KMS-11 (cell line): ENCODE measurements at regions not wholly inside any gene's neighbourhood (a gene's known extent, or its start where the extent isn't known, plus 50 kb on each side); places are given as distances from the start of the nearest gene placed in this dataset.

Experiments
- H2AFZ ChIP-seq: fragments of 200-600 bp; sonication (generic); 2 replicates; pipeline ENCODE4 v1.6.1; 2016; ENCODE audit warnings: antibody characterized with exemption, mixed run types, low read depth
- H3K27ac ChIP-seq: fragments of 200-600 bp; sonication (generic); 2 replicates; pipeline ENCODE4 v1.6.1; 2016; ENCODE audit warnings: mild to moderate bottlenecking, mixed run types
- H3K27me3 ChIP-seq: fragments of 200-600 bp; sonication (generic); 2 replicates; pipeline ENCODE4 v1.6.1; 2017; ENCODE audit warnings: mild to moderate bottlenecking, low read depth, mixed run types, moderate library complexity; ENCODE audit not compliant: insufficient read depth
- H3K36me3 ChIP-seq: fragments of 200-600 bp; sonication (generic); 2 replicates; pipeline ENCODE4 v1.6.1; 2017; ENCODE audit warnings: mild to moderate bottlenecking, mixed run types; ENCODE audit not compliant: insufficient read depth
- H3K4me1 ChIP-seq: fragments of 200-600 bp; sonication (generic); 2 replicates; pipeline ENCODE4 v1.6.1; 2016; ENCODE audit warnings: mild to moderate bottlenecking, low read depth, mixed run types; ENCODE audit not compliant: poor library complexity, severe bottlenecking
- H3K4me2 ChIP-seq: fragments of 200-600 bp; sonication (generic); 2 replicates; pipeline ENCODE4 v1.7.0; 2016; ENCODE audit warnings: mild to moderate bottlenecking, mixed run types
- H3K4me3 ChIP-seq: fragments of 200-600 bp; sonication (generic); IDR thresholded peaks from 2 replicates; pipeline ENCODE4 v1.6.1; 2017; ENCODE audit warnings: low read depth, low read length, mixed read lengths; ENCODE audit not compliant: insufficient read depth
- H3K79me2 ChIP-seq: fragments of 200-600 bp; sonication (generic); 2 replicates; pipeline ENCODE4 v1.6.1; 2016; ENCODE audit warnings: low read depth, mixed run types; ENCODE audit not compliant: insufficient read depth
- H3K9ac ChIP-seq: fragments of 200-600 bp; sonication (generic); 2 replicates; pipeline ENCODE4 v1.6.1; 2016; ENCODE audit warnings: mild to moderate bottlenecking, mixed run types
- H4K20me1 ChIP-seq: fragments of 200-600 bp; sonication (generic); 2 replicates; pipeline ENCODE4 v1.6.1; 2016; ENCODE audit warnings: mild to moderate bottlenecking, mixed run types; ENCODE audit not compliant: insufficient read depth
- TF ChIP-seq, protein P1 (sequence below): fragments of 200-600 bp; sonication (generic); conservative IDR thresholded peaks from 2 replicates; pipeline ENCODE4 v1.6.1; 2017; ENCODE audit warnings: low read depth, mild to moderate bottlenecking, antibody characterized with exemption, low read length, moderate library complexity, mixed read lengths

DNA sequence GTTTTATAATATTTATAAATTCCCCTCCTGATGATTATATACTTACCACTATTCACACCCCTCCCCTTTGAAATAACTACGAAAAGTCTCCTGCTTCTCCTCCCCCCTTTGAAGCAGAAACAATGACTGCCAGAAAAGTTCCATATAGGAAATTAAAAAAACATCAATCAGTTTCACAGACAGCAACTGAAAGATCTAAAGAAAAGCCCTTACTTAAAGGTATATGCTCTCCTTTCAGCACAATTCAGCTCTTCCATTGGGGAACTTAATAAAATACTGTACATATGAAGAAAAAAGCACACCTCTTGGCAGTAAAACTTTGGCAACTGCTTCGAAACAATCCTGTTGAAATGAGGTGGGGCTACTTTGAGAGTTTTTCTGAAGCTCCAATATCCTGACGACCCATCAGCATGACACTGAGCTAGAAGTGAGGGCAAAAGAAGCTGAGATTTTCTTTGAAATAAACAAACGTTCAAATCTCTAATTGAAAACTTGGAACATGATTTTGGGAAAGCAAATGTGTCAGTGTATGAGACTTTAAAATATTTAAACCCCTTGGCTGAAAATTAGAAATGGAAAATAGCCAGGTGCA is 147.6 kb upstream of the RXFP2 start:
- H3K4me2 ChIP-seq: no peak overlapping the region
- no peaks in the 10 kb centered on the region for H3K79me2 ChIP-seq
- no peaks in the 10 kb centered on the region for H3K4me1 ChIP-seq
- H3K27me3 ChIP-seq: no peaks in the 10 kb centered on the region
- no peak overlapping the region for H3K9ac ChIP-seq
- H4K20me1 ChIP-seq: no peaks in the 10 kb centered on the region
- no peak overlapping the region for H2AFZ ChIP-seq
- no peaks in the 10 kb centered on the region for H3K36me3 ChIP-seq
- H3K27ac ChIP-seq: no peak overlapping the region
- TF ChIP-seq, protein P1, sequence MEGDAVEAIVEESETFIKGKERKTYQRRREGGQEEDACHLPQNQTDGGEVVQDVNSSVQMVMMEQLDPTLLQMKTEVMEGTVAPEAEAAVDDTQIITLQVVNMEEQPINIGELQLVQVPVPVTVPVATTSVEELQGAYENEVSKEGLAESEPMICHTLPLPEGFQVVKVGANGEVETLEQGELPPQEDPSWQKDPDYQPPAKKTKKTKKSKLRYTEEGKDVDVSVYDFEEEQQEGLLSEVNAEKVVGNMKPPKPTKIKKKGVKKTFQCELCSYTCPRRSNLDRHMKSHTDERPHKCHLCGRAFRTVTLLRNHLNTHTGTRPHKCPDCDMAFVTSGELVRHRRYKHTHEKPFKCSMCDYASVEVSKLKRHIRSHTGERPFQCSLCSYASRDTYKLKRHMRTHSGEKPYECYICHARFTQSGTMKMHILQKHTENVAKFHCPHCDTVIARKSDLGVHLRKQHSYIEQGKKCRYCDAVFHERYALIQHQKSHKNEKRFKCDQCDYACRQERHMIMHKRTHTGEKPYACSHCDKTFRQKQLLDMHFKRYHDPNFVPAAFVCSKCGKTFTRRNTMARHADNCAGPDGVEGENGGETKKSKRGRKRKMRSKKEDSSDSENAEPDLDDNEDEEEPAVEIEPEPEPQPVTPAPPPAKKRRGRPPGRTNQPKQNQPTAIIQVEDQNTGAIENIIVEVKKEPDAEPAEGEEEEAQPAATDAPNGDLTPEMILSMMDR: no peak
- no peak overlapping the region for H3K4me3 ChIP-seq

DNA sequence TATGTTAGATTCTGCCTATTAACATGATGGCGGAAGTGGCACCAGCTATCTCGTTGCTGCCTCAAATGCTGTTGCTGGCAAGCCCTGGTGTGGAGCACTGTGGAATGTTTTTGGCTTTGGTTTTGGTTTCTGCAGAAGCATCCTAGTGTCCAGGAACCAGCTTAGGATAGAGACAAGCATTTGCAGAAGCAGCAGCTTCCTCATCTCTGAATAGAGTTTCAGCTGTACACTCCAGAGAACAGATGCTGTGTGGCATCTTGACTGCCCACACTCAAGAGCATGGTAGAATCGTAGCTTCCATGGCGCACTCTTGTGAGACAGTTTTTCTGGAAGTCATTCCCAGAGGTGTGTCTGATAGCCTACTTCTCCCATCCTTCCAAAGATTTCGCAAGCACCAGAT is 145.3 kb upstream of the RXFP2 start:
- TF ChIP-seq, protein P1: no peak
- Histone ChIP-seq H3K36me3 (no peaks in the 10 kb centered on the region), H3K9ac (no peak overlapping the region), H3K79me2 (no peaks in the 10 kb centered on the region), H3K4me2 (no peak overlapping the region), H3K4me3 (no peak overlapping the region), H2AFZ (no peak overlapping the region), H4K20me1 (no peaks in the 10 kb centered on the region), H3K4me1 (no peaks in the 10 kb centered on the region), H3K27me3 (no peaks in the 10 kb centered on the region), H3K27ac (no peak overlapping the region)

DNA sequence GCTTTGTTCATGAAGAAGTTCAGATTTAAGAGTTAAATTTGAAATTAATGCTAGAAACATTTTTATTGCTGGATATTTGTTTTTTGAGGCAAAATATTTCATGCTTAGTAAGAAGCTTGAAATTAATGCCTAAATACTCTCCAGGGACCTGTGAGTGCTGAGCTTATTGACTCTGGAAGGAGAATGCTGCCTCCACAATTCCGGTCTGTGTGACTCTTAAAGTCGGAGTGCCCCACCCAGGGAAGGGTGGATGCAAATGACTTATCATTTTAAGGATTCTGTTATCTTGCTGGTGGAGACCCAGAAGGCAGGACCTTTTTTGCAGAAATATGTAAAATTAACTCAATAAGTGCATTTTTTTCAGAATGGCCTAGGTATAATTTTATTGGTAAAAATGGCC is 143.8 kb upstream of the RXFP2 start:
- no peaks in the 10 kb centered on the region for H3K36me3 ChIP-seq
- TF ChIP-seq, protein P1: no peak

DNA sequence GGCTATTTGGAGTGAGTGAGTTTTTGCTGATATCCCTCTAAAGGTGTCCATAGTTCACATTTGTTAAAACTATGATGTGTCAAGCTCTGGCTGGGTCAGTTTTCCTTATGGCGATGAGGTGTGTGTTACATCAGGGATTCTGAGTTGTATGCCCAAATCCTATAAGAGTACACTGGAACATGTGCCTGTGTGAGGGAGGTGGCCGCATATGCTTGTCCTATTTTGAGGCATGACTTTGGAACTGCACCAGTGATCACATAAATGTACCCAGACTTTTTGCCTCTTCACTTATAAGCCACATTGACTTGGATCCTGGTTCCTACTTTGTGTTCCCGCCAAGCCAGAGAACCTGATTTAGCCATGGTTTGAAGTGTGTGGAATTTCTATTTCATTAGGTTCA is 140.3 kb upstream of the RXFP2 start:
- TF ChIP-seq, protein P1: no peak
- Histone ChIP-seq H3K79me2 (no peaks in the 10 kb centered on the region), H3K36me3 (no peaks in the 10 kb centered on the region), H3K4me2 (no peak overlapping the region), H3K27me3 (no peaks in the 10 kb centered on the region), H3K4me1 (no peaks in the 10 kb centered on the region), H3K9ac (no peak overlapping the region), H3K27ac (no peak overlapping the region), H2AFZ (no peak overlapping the region), H3K4me3 (no peak overlapping the region), H4K20me1 (no peaks in the 10 kb centered on the region)

More for the DNA sequence above, 143.8 kb upstream of the RXFP2 start:
- H3K4me2 ChIP-seq: no peak overlapping the region
- H3K9ac ChIP-seq: no peak overlapping the region
- H3K4me1 ChIP-seq: no peaks in the 10 kb centered on the region
- no peaks in the 10 kb centered on the region for H4K20me1 ChIP-seq
- no peak overlapping the region for H3K27ac ChIP-seq
- H2AFZ ChIP-seq: no peak overlapping the region
- H3K4me3 ChIP-seq: no peak overlapping the region
- H3K79me2 ChIP-seq: no peaks in the 10 kb centered on the region
- no peaks in the 10 kb centered on the region for H3K27me3 ChIP-seq
